Neural progenitor cell (in vitro differentiated cells): ENCODE measurements at regions not wholly inside any gene's neighbourhood (a gene's known extent, or its start where the extent isn't known, plus 50 kb on each side); places are given as distances from the start of the nearest gene placed in this dataset.
A peak's percentile ranks its signal among the peaks of the same experiment; 100 is the strongest.

ENCODE experiments used
- DNase-seq: peaks from one replicate; pipeline ENCODE4 v3.0.0-alpha.2; 2016; ENCODE audit warnings: low spot score
- H2AFZ ChIP-seq: fragments of 200-600 bp; sonication (generic); replicated peaks from 2 replicates; pipeline ENCODE4 v1.6.1; 2016; ENCODE audit warnings: antibody characterized with exemption
- H3F3A ChIP-seq: fragments of 200-600 bp; sonication (generic); 2 replicates; pipeline ENCODE4 v1.6.1; 2016; ENCODE audit warnings: antibody characterized with exemption, low read depth
- H3K27ac ChIP-seq: fragments of 200-600 bp; sonication (generic); 2 replicates; pipeline ENCODE4 v1.5.1; 2016; ENCODE audit warnings: mild to moderate bottlenecking
- H3K27me3 ChIP-seq: fragments of 200-600 bp; sonication (generic); 2 replicates; pipeline ENCODE4 v1.6.1; 2016; ENCODE audit warnings: mild to moderate bottlenecking, moderate library complexity
- H3K36me3 ChIP-seq: fragments of 200-600 bp; sonication (generic); 2 replicates; pipeline ENCODE4 v1.5.1; 2016
- H3K4me1 ChIP-seq: fragments of 200-600 bp; sonication (generic); 2 replicates; pipeline ENCODE4 v1.6.1; 2016; ENCODE audit warnings: mixed run types
- H3K4me2 ChIP-seq: fragments of 200-600 bp; sonication (generic); 2 replicates; pipeline ENCODE4 v1.6.1; 2016
- H3K4me3 ChIP-seq: fragments of 200-600 bp; sonication (generic); 2 replicates; pipeline ENCODE4 v1.5.1; 2016
- H3K79me2 ChIP-seq: fragments of 200-600 bp; sonication (generic); 2 replicates; pipeline ENCODE4 v1.6.1; 2016; ENCODE audit warnings: low read depth
- H3K9ac ChIP-seq: fragments of 200-600 bp; sonication (generic); 2 replicates; pipeline ENCODE4 v1.6.1; 2016
- H3K9me3 ChIP-seq: fragments of 200-600 bp; sonication (generic); 2 replicates; pipeline ENCODE4 v1.5.1; 2016; ENCODE audit warnings: low read depth
- H4K20me1 ChIP-seq: fragments of 200-600 bp; sonication (generic); 2 replicates; pipeline ENCODE4 v1.6.1; 2016; ENCODE audit warnings: low read depth
- H3K27ac Mint-ChIP-seq: 3 replicates; pipeline ENCODE4 v1.8.0; 2021; ENCODE audit warnings: mixed read lengths
- H3K27me3 Mint-ChIP-seq: 2 replicates; pipeline ENCODE4 v1.8.0; 2022; ENCODE audit warnings: low read depth, mild to moderate bottlenecking, inconsistent platforms, moderate library complexity, mixed read lengths; ENCODE audit not compliant: insufficient read depth
- H3K36me3 Mint-ChIP-seq: 3 replicates; pipeline ENCODE4 v1.8.0; 2021; ENCODE audit warnings: mixed read lengths
- H3K4me1 Mint-ChIP-seq: 3 replicates; pipeline ENCODE4 v1.8.0; 2021; ENCODE audit warnings: mixed read lengths
- H3K4me3 Mint-ChIP-seq: 3 replicates; pipeline ENCODE4 v1.8.0; 2021; ENCODE audit warnings: mild to moderate bottlenecking, moderate library complexity, mixed read lengths
- H3K9me3 Mint-ChIP-seq: 3 replicates; pipeline ENCODE4 v1.8.0; 2020; ENCODE audit warnings: mixed read lengths
- CTCF ChIP-seq: fragments of 200-600 bp; sonication (generic); IDR thresholded peaks from 2 replicates; pipeline ENCODE4 v1.5.1; 2017; ENCODE audit warnings: antibody characterized with exemption, mild to moderate bottlenecking
- EZH2 ChIP-seq: fragments of 200-600 bp; sonication (generic); IDR thresholded peaks from 2 replicates; pipeline ENCODE4 v1.6.1; 2017; ENCODE audit warnings: antibody characterized with exemption, mild to moderate bottlenecking, moderate library complexity
- EZH2phosphoT487 ChIP-seq: fragments of 200-600 bp; sonication (generic); IDR thresholded peaks from 2 replicates; pipeline ENCODE4 v1.6.1; 2017; ENCODE audit warnings: antibody characterized with exemption

DNA sequence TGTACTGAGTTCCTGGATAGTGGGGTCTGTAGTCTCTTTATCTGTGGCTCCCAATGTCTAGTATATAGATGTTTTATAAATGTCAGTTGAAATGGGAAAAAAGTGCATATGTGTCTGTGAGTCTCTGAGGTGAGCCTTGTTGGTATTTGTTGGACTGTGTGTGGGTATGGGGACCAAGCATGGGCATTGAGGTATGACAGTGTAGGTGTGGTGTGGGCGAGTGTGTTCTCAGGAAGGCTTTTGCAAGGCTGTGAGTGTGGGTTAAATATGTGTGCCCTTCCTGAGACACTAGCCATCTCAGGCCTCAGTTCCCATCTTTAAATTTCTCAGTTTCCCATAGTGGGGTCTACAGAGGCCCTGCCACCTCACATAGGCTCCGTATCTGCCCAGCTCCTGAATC, 440.2 kb upstream of the CCL2 start:
- no peak overlapping the region for H3K27ac Mint-ChIP-seq
- no peaks in the 10 kb centered on the region for H3K27me3 Mint-ChIP-seq

DNA sequence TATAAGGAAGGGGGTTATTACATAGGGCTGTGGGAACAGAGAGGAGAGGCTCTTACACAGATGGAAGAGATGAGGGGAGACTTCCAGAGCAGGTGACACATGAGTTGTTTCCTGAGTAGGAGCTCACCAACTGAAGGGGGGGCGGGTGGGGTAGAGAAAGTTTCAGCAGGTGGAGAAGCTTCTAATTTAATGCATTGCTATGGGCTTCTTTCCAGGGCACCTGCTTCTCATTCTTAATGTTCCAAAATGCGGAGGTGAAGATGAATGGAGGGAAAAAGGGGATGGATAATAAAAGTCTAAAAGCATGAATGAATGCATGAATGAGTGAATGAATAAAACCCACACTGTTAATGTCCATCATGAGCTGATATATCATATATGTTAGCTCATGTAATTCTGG, 439.0 kb upstream of the CCL2 start:
- Mint-ChIP-seq H3K9me3 (no peaks in the 10 kb centered on the region), H3K4me3 (no peak overlapping the region), H3K4me1 (peaks cover 14% of the 10 kb centered on the region), H3K27me3 (no peaks in the 10 kb centered on the region), H3K36me3 (no peaks in the 10 kb centered on the region), H3K27ac (no peak overlapping the region)
- no peaks in the 10 kb centered on the region for H3K9me3 ChIP-seq
- no peaks in the 10 kb centered on the region for H3K79me2 ChIP-seq
- H3F3A ChIP-seq: no peaks in the 10 kb centered on the region
- peaks cover 7% of the 10 kb centered on the region for H3K4me1 ChIP-seq
- H3K9ac ChIP-seq: no peak overlapping the region
- TF ChIP-seq CTCF (no peak), EZH2 (no peak), EZH2phosphoT487 (no peak)
- H3K27ac ChIP-seq: no peak overlapping the region
- no peak overlapping the region for H3K4me3 ChIP-seq
- no peaks in the 10 kb centered on the region for H3K27me3 ChIP-seq
- no peak overlapping the region for H2AFZ ChIP-seq
- H3K4me2 ChIP-seq: no peak overlapping the region
- no peaks in the 10 kb centered on the region for H3K36me3 ChIP-seq
- no peaks in the 10 kb centered on the region for H4K20me1 ChIP-seq
- DNase-seq: no peak

More for the DNA sequence above, 440.2 kb upstream of the CCL2 start:
- Histone ChIP-seq H3K27ac (no peak overlapping the region), H3K4me3 (no peak overlapping the region), H3K4me1 (peaks cover 9% of the 10 kb centered on the region), H3K9ac (no peak overlapping the region), H3K27me3 (no peaks in the 10 kb centered on the region), H3K79me2 (no peaks in the 10 kb centered on the region), H3K36me3 (no peaks in the 10 kb centered on the region), H3F3A (no peaks in the 10 kb centered on the region), H3K9me3 (no peaks in the 10 kb centered on the region), H2AFZ (no peak overlapping the region), H4K20me1 (no peaks in the 10 kb centered on the region), H3K4me2 (no peak overlapping the region)
- DNase-seq: no peak
- H3K9me3 Mint-ChIP-seq: no peaks in the 10 kb centered on the region
- H3K4me1 Mint-ChIP-seq: peaks cover 21% of the 10 kb centered on the region
- no peak overlapping the region for H3K4me3 Mint-ChIP-seq
- no peaks in the 10 kb centered on the region for H3K36me3 Mint-ChIP-seq
- no peak for TF ChIP-seq EZH2phosphoT487

- DNase-seq: no peak
- peaks cover 3% of the 10 kb centered on the region for H3K4me1 ChIP-seq
- no peak overlapping the region for H3K27ac ChIP-seq
- no peaks in the 10 kb centered on the region for H3K9me3 ChIP-seq
- peaks cover 2% of the 10 kb centered on the region for H3K27me3 Mint-ChIP-seq
- H2AFZ ChIP-seq: peak overlapping the region; percentile 50
- no peaks in the 10 kb centered on the region for H4K20me1 ChIP-seq
- H3K79me2 ChIP-seq: no peaks in the 10 kb centered on the region
- no peak overlapping the region for H3K4me3 Mint-ChIP-seq
- no peak overlapping the region for H3K27ac Mint-ChIP-seq
- no peaks in the 10 kb centered on the region for H3K36me3 Mint-ChIP-seq
- H3K9me3 Mint-ChIP-seq: no peaks in the 10 kb centered on the region
- no peak overlapping the region for H3K9ac ChIP-seq
- H3K4me1 Mint-ChIP-seq: peaks cover 6% of the 10 kb centered on the region
- H3K4me3 ChIP-seq: no peak overlapping the region
- H3K27me3 ChIP-seq: no peaks in the 10 kb centered on the region
- H3K36me3 ChIP-seq: no peaks in the 10 kb centered on the region
- no peak for TF ChIP-seq EZH2phosphoT487
- TF ChIP-seq CTCF: no peak
- TF ChIP-seq EZH2: no peak
- H3K4me2 ChIP-seq: no peak overlapping the region
- no peaks in the 10 kb centered on the region for H3F3A ChIP-seq
Observed at GRCh38 chr17:33816842-33817617, 438.1 kb upstream of the CCL2 start.

DNA sequence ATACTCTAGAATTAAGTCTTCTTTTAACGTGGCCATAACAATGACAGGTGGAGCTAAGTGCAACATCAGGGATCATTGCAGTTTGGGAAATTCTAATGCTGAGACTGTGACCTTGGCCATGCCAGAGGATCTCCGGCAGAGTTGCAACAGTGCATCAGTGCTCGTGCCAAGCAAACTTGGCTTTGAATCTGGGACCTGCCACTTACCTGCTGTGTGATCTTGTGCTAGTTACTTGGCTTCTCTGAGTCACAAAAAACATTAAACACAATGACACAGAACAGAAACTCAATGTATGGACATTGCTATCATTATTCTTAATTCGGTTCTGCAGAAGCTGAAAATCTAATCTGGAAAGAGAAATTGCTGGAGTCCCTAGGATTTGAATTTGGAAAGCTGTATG, 435.5 kb upstream of the CCL2 start:
- Histone ChIP-seq H3F3A (no peaks in the 10 kb centered on the region), H3K27me3 (no peaks in the 10 kb centered on the region), H3K36me3 (no peaks in the 10 kb centered on the region), H2AFZ (no peak overlapping the region), H3K9ac (no peak overlapping the region), H3K27ac (no peak overlapping the region), H3K79me2 (no peaks in the 10 kb centered on the region), H3K4me3 (no peak overlapping the region), H3K4me2 (no peak overlapping the region), H3K4me1 (no peaks in the 10 kb centered on the region), H4K20me1 (no peaks in the 10 kb centered on the region), H3K9me3 (no peaks in the 10 kb centered on the region)
- Mint-ChIP-seq H3K27me3 (peaks cover 2% of the 10 kb centered on the region), H3K4me3 (no peak overlapping the region), H3K27ac (no peak overlapping the region), H3K4me1 (no peaks in the 10 kb centered on the region), H3K36me3 (no peaks in the 10 kb centered on the region), H3K9me3 (no peaks in the 10 kb centered on the region)
- DNase-seq: no peak
- no peak for TF ChIP-seq EZH2
- TF ChIP-seq CTCF: no peak
- TF ChIP-seq EZH2phosphoT487: no peak
